22Rv1 (cell line): ENCODE measurements at regions not wholly inside any gene's neighbourhood (a gene's known extent, or its start where the extent isn't known, plus 50 kb on each side); places are given as distances from the start of the nearest gene placed in this dataset.
"Not testable (repeated sequence)": the region's sequence is repeated elsewhere in the genome, so short reads cannot be mapped to it uniquely, and the experiment has no call there.

Experiments
- H3K27ac ChIP-seq: fragments of 450-650 bp; 2 replicates; pipeline ENCODE4 v1.5.1; 2017
- ZFX ChIP-seq: fragments of 450-650 bp; IDR thresholded peaks from 2 replicates; pipeline ENCODE4 v1.6.1; 2017; ENCODE audit warnings: antibody characterized with exemption, borderline replicate concordance
- TF ChIP-seq, protein P1 (sequence below): fragments of 450-650 bp; IDR thresholded peaks from 2 replicates; pipeline ENCODE4 v1.5.1; 2017; ENCODE audit warnings: mild to moderate bottlenecking

DNA sequence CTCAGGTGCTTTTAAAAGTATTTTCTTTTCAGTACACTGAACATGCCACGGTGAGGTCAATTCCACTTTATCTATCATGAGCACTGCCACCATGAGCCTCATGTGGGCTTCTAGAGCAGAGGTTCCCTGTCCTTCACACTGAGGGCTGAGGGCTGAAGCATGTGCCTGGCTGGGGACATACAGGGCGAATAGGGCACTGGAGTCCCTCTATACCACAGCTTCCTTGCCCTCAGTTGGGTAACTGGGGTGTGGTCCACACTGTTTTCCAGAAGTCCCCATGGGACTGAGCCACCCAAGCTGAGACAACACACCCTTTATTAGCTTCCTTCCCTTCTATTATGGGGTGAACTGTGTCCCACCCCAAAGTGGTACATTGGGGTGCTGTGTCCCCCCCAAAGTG, 172.2 kb upstream of the ID2 start:
- no peak overlapping the region for H3K27ac ChIP-seq
- no peak for TF ChIP-seq ZFX
- TF ChIP-seq, protein P1, sequence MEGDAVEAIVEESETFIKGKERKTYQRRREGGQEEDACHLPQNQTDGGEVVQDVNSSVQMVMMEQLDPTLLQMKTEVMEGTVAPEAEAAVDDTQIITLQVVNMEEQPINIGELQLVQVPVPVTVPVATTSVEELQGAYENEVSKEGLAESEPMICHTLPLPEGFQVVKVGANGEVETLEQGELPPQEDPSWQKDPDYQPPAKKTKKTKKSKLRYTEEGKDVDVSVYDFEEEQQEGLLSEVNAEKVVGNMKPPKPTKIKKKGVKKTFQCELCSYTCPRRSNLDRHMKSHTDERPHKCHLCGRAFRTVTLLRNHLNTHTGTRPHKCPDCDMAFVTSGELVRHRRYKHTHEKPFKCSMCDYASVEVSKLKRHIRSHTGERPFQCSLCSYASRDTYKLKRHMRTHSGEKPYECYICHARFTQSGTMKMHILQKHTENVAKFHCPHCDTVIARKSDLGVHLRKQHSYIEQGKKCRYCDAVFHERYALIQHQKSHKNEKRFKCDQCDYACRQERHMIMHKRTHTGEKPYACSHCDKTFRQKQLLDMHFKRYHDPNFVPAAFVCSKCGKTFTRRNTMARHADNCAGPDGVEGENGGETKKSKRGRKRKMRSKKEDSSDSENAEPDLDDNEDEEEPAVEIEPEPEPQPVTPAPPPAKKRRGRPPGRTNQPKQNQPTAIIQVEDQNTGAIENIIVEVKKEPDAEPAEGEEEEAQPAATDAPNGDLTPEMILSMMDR = no peak

DNA sequence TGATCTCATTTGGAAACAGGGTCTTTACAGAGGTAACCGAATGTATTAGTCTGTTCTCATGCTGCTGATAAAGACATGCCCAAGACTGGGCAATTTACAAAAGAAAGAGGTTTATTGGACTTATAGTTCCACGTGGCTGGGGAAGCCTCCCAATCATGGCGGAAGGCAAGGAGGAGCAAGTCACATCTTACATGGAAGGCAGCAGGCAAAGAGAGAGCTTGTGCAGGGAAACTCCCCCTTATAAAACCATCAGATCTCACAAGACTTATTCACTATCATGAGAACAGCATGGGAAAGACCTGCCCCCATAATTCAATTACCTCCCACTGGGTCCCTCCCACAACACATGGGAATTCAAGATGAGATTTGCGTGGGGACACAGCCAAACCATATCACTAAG, 171.8 kb upstream of the ID2 start:
- not testable (repeated sequence) for H3K27ac ChIP-seq

DNA sequence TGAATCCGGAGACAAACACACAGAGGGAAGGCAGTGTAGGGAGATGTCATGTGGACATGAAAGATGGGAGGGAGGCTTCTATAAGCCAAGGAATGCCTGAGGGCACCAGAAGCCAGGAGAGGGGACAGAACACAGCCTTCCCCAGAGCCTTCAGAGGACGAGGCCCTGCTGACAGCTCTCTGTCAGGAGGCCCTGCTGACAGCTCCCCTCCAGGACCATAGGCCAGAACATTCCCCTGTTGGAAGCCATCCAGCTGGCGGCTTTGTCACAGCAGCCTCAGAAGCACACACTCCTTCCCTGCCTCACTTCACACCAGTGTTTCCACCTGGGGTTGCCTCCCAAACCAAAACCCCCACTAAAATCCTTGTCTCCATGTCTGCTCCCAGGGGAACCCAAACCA, 171.3 kb upstream of the ID2 start:
- no peak overlapping the region for H3K27ac ChIP-seq
- TF ChIP-seq, protein P1 = no peak
- TF ChIP-seq ZFX = no peak

DNA sequence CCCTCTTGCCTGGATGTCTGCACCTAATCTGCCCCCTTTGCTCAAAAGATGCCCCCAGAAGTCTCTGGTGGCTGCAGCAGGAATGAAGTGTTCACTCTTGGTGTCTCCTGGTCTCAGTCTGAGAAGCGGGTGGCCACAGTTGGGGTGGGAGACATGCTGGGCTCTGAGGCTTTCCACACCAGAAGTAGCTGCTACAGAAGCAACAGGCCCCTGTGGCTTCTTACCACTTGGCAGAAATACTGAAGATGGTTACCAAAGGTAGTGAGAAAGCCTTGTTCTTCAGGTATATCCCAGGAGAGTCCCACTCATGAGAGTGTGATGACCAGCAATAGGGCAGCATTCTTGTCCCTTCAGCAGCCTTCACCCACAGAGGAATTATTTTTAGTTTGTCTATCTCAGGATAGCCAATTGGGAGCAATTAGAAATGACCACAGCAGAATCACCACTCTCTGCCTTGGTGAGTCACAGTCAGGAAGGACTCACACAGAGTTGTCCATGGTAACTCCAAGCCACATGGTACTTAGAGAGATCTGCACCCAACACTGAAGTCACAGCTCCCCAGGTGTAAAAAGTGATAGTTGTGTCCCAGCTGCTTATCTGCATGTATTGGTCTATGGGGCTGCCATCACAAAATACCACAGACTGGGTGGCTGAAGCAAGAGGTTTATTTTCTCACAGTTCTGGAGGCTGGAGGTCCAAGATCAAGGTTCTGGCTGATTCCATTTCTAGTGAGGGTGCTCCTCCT, 169.8 kb upstream of the ID2 start:
- TF ChIP-seq, protein P1 = no peak
- TF ChIP-seq ZFX = no peak
- H3K27ac ChIP-seq = no peak overlapping the region

DNA sequence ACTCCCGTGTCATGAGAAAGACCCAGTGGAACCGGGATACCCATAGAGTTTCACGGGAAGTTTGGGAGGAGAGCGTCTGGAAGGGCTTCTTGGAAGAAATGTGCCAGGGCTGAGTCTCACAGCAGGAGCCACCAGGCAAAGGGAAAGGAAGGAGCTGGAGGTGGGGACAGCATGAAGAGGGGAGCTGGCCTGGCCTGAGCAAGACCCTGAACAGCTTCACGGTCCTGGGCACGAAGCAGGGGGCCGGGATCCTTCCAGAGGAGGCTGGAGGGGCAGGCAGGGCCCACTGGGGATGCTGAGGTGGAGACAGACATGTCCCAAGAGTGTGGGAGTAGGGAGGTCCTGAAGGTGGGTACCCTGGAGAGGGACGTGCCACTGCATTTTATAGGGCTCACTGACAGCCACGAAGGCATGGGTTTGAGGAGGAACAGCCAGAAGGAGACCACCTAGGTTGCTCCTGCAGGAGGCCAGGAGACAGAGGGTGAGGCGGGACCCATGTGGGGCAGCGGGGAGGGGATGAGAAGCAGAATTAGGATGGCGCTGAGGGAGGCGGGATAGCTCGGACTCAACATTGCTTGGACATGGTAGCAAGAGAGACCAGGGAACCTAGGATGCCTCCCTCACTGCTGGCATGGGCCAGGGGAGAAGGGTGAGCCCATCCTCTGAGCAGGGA, 168.1 kb upstream of the ID2 start:
- TF ChIP-seq, protein P1 = no peak
- no peak overlapping the region for H3K27ac ChIP-seq

DNA sequence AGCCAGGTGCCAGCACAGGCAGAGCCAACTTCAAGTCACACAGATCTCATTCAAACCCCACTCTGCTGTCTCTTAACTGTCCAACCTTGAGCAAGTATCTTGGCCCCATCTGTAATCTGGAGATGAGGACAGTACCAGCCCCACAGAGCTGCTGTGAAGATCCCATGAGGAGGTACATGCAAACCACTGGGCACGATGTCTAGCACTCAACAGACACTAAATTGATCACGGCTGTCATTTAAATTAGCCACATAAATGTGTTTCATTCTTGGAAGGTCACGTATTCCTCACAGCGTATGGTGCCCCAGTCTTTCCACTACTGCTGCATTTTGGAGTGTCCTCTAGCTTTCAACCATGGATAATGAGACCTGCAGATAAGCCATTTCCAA, 167.6 kb upstream of the ID2 start:
- H3K27ac ChIP-seq = no peak overlapping the region
- TF ChIP-seq, protein P1 = no peak
- TF ChIP-seq ZFX = no peak

DNA sequence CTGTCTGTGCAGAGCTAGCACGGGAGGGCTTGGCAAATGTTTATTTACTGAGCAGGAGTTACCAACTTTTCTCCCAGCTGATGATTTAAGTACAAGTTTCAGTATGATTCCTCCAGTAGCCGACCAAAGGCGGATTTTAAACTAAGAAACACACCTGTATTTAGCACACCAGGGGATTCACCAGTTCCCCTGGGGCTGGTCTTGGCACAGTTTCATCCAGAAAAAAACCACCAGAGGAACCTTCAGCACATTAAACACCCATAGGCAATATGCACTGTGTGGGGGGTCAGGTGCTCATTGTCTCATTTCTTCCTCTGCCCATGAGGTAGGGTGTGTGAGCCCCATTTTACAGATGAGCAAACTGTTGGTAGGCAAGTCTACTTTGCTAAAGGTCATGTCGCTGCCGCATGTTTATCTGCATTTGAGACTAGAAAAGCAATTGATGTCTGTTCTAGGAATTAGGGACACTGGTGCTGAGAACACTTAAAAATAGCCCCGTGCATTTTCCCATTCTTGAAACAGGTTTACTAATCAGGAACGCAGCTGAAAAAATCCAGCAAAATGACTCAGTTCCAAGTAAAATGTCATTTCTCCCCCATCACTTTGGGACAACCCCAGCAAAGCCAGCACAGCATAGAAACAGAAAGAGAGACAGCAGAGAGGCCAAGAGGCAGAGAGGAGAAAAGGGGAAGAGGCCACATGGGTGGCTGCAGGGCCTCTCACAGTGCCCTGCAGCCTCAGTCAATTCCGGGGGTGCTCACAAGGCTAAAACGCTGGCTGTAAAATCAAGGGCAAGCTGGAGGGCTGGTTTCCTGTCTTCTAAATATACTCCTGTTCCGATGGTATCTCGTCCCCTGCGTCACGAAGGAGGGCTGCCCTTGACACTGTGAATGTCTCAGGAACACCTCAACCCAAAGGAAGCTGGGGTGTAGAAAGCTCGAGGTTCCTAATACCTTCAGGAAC, 166.8 kb upstream of the ID2 start:
- H3K27ac ChIP-seq = no peak overlapping the region
- no peak for TF ChIP-seq ZFX
- TF ChIP-seq, protein P1 = no peak
